GM19455 (cell line): ENCODE measurements at regions not wholly inside any gene's neighbourhood (a gene's known extent, or its start where the extent isn't known, plus 50 kb on each side); places are given as distances from the start of the nearest gene placed in this dataset.

ENCODE experiments used
- ATAC-seq: cut with Tn5 transposase; IDR thresholded peaks from one replicate; pipeline ENCODE4 v1.9.1; 2021; ENCODE audit not compliant: unreplicated experiment

GRCh38 chr11:91871791-91872190 is 352.8 kb upstream of the FAT3 start:
- no peak for ATAC-seq

GRCh38 chr11:91871048-91871447 is 353.6 kb upstream of the FAT3 start:
- no peak for ATAC-seq

- ATAC-seq, result no peak
These were observed 354.9 kb upstream of the FAT3 start for GRCh38 chr11:91869686-91870085.

- no peak for ATAC-seq
These were observed 358.0 kb upstream of the FAT3 start for GRCh38 chr11:91866642-91867041.

GRCh38 chr11:91860661-91861060 is 364.0 kb upstream of the FAT3 start:
- ATAC-seq, result no peak

- no peak for ATAC-seq
These were observed 365.0 kb upstream of the FAT3 start for GRCh38 chr11:91859666-91860065.

- no peak for ATAC-seq
These were observed 367.4 kb upstream of the FAT3 start for GRCh38 chr11:91857179-91857578.

- ATAC-seq, result no peak
These were observed 369.8 kb upstream of the FAT3 start for GRCh38 chr11:91854780-91855179.

GRCh38 chr11:91854171-91854570 is 370.4 kb upstream of the FAT3 start:
- ATAC-seq, result no peak

- no peak for ATAC-seq
These were observed 372.7 kb upstream of the FAT3 start for GRCh38 chr11:91851908-91852307.

GRCh38 chr11:91850533-91851275 is 373.9 kb upstream of the FAT3 start:
- no peak for ATAC-seq

GRCh38 chr11:91850021-91850420 is 374.6 kb upstream of the FAT3 start:
- ATAC-seq, result no peak

- no peak for ATAC-seq
These were observed 378.0 kb upstream of the FAT3 start for GRCh38 chr11:91846649-91847048.

GRCh38 chr11:91846002-91846401 is 378.6 kb upstream of the FAT3 start:
- no peak for ATAC-seq

GRCh38 chr11:91840640-91841240 is 383.9 kb upstream of the FAT3 start:
- ATAC-seq, result no peak

- no peak for ATAC-seq
These were observed 386.9 kb upstream of the FAT3 start for GRCh38 chr11:91837411-91838330.

GRCh38 chr11:91835051-91835560 is 389.5 kb upstream of the FAT3 start:
- ATAC-seq, result no peak

- no peak for ATAC-seq
These were observed 395.7 kb upstream of the FAT3 start for GRCh38 chr11:91828901-91829300.

- ATAC-seq, result no peak
These were observed 398.8 kb upstream of the FAT3 start for GRCh38 chr11:91825777-91826176.

- no peak for ATAC-seq
These were observed 401.3 kb upstream of the FAT3 start for GRCh38 chr11:91823252-91823830.

- ATAC-seq, result no peak
These were observed 401.8 kb upstream of the FAT3 start for GRCh38 chr11:91822805-91823204.
